ENCODE measurements at regions not wholly inside any gene's neighbourhood (a gene's known extent, or its start where the extent isn't known, plus 50 kb on each side); places are given as distances from the start of the nearest gene placed in this dataset.

DNA sequence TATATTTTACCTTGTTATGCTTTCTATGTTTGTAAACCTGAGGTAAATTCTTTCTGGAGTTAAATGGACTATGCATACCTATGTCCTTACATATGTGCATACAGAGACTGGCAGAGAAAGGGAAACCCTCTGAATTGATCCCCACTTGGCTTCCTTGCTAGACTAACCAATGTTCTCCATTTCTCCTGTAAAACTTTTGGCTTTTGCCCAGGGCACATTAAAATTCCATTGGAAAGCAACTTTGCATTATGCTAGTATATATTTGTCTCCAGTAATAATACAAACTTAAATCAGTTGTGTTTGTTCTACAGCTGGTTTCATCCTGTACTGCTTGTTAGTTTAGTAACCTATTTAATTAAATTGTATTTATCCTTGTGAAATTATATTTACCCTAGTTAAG lies 646.0 kb upstream of the MARCKS start:
- Histone ChIP-seq H3K4me3 (ENCODE audit: low read depth in 2 of 2, low read length in 1 of 2) (no peak overlapping the region), H3K27me3 (ENCODE audit: insufficient read depth) (no peaks in the 10 kb centered on the region), H3F3A (replicated peaks; ENCODE audit: insufficient read depth) (no peaks in the 10 kb centered on the region), H2AFZ (ENCODE audit: low read depth) (no peak overlapping the region), H3K36me3 (replicated peaks in 1 of 2; ENCODE audit: control insufficient read depth in 1 of 2, insufficient read depth in 2 of 2, low read length in 1 of 2) (no peaks in the 10 kb centered on the region), H3K27ac (ENCODE audit: low read depth in 2 of 2, low read length in 1 of 2) (no peak overlapping the region), H3K4me1 (ENCODE audit: control insufficient read depth in 1 of 2, insufficient read depth in 2 of 2, low read depth in 1 of 2, low read length in 1 of 2) (no peaks in the 10 kb centered on the region), H3K4me2 (no peak overlapping the region), H3K79me2 (ENCODE audit: insufficient read depth) (no peaks in the 10 kb centered on the region), H3K9me3 (no peaks in the 10 kb centered on the region; the same call in 1 of the 2 replicates), H3K9ac (no peak overlapping the region), H3K9me2 (no peaks in the 10 kb centered on the region), H4K20me1 (ENCODE audit: insufficient read depth) (no peaks in the 10 kb centered on the region)
- DNase-seq: no peak
- ChIA-PET CTCF (interaction anchor here (0.9 kb wide), 1 partner anchor 20 kb away, joined by 3 read pairs; no protein-coding TSS in a partner anchor), POLR2A (no interaction called here)
- no peak for TF ChIP-seq RCOR1 (IDR thresholded peaks at IDR 0.05; ENCODE audit: low read length)
- no peak for TF ChIP-seq NRF1 (IDR thresholded peaks at IDR 0.05; ENCODE audit: low read depth, low read length)
- TF ChIP-seq FOSL2 (IDR thresholded peaks at IDR 0.05; ENCODE audit: borderline replicate concordance, low read depth): no peak
- no peak for TF ChIP-seq RAD21 (IDR thresholded peaks at IDR 0.05; ENCODE audit: low read length)
- no peak for TF ChIP-seq POLR2AphosphoS5 (IDR thresholded peaks at IDR 0.05; ENCODE audit: low read depth, low read length)
- no peak for TF ChIP-seq MAX (IDR thresholded peaks at IDR 0.05; ENCODE audit: low read depth)
- TF ChIP-seq YY1 (IDR thresholded peaks at IDR 0.05; ENCODE audit: low read depth): no peak
- TF ChIP-seq RXRA (IDR thresholded peaks at IDR 0.05; ENCODE audit: borderline replicate concordance, low read depth): no peak
- TF ChIP-seq GABPA (IDR thresholded peaks at IDR 0.05; ENCODE audit: low read depth): no peak
- TF ChIP-seq, protein P1, sequence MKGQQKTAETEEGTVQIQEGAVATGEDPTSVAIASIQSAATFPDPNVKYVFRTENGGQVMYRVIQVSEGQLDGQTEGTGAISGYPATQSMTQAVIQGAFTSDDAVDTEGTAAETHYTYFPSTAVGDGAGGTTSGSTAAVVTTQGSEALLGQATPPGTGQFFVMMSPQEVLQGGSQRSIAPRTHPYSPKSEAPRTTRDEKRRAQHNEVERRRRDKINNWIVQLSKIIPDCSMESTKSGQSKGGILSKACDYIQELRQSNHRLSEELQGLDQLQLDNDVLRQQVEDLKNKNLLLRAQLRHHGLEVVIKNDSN (IDR thresholded peaks at IDR 0.05; ENCODE audit: borderline replicate concordance, low read depth): no peak
- no peak for TF ChIP-seq EZH2phosphoT487 (IDR thresholded peaks at IDR 0.05; ENCODE audit: borderline replicate concordance, low read depth)
- no peak for TF ChIP-seq NFIC (IDR thresholded peaks at IDR 0.05; ENCODE audit: borderline replicate concordance)
- no peak for TF ChIP-seq MXI1 (IDR thresholded peaks at IDR 0.05; ENCODE audit: low read depth, low read length)
- TF ChIP-seq USF2 (IDR thresholded peaks at IDR 0.05; ENCODE audit: borderline replicate concordance, low read depth, low read length): no peak
- TF ChIP-seq TEAD4 (IDR thresholded peaks at IDR 0.05; ENCODE audit: borderline replicate concordance, insufficient read depth): no peak
- TF ChIP-seq, protein P2, sequence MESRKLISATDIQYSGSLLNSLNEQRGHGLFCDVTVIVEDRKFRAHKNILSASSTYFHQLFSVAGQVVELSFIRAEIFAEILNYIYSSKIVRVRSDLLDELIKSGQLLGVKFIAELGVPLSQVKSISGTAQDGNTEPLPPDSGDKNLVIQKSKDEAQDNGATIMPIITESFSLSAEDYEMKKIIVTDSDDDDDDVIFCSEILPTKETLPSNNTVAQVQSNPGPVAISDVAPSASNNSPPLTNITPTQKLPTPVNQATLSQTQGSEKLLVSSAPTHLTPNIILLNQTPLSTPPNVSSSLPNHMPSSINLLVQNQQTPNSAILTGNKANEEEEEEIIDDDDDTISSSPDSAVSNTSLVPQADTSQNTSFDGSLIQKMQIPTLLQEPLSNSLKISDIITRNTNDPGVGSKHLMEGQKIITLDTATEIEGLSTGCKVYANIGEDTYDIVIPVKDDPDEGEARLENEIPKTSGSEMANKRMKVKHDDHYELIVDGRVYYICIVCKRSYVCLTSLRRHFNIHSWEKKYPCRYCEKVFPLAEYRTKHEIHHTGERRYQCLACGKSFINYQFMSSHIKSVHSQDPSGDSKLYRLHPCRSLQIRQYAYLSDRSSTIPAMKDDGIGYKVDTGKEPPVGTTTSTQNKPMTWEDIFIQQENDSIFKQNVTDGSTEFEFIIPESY (IDR thresholded peaks at IDR 0.05; ENCODE audit: borderline replicate concordance, low read depth): no peak
- TF ChIP-seq SIN3A (IDR thresholded peaks at IDR 0.05; ENCODE audit: borderline replicate concordance, low read depth, low read length): no peak
- TF ChIP-seq FOXJ3 (CRISPR knock-in tag; IDR thresholded peaks at IDR 0.05): no peak
- no peak for TF ChIP-seq SMC3 (IDR thresholded peaks at IDR 0.05; ENCODE audit: low read depth, low read length)

All from SK-N-SH (cell line).